Stimulated activated CD4-positive, alpha-beta T cell treated with anti-CD3 and anti-CD28 coated beads, Interleukin-15, amount 100 ng/mL, for 24 hours (primary cell): ENCODE measurements at regions not wholly inside any gene's neighbourhood (a gene's known extent, or its start where the extent isn't known, plus 50 kb on each side); places are given as distances from the start of the nearest gene placed in this dataset.

Source experiments
- DNase-seq: peaks from one replicate; pipeline ENCODE4 v3.0.0-alpha.2; 2020

- DNase-seq: no peak
Measured at GRCh38 chr1:4973341-4973740, 318.9 kb downstream of the AJAP1 start.

GRCh38 chr1:4972761-4973320, 318.4 kb downstream of the AJAP1 start:
- no peak for DNase-seq

GRCh38 chr1:4971666-4972065, 317.3 kb downstream of the AJAP1 start:
- no peak for DNase-seq

DNA sequence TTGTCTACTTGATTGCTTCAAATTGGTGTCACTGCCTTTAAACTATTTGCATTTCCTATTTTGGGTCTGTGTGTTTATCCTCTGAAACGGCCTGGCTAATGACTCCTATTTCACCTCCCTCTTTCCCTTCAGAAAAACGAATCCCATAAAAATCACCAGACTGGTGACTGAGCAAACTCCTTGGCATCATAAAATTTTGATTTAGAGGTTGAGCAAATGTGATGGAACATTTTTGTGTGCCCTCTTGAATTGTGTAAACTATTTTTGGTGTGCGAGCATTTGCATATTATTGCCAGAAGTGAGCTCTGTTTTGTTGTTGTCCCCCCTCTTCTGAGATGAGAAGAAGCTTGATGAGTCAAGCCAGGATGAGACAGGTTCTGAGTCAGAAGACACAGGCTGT, 316.1 kb downstream of the AJAP1 start:
- DNase-seq: no peak

DNA sequence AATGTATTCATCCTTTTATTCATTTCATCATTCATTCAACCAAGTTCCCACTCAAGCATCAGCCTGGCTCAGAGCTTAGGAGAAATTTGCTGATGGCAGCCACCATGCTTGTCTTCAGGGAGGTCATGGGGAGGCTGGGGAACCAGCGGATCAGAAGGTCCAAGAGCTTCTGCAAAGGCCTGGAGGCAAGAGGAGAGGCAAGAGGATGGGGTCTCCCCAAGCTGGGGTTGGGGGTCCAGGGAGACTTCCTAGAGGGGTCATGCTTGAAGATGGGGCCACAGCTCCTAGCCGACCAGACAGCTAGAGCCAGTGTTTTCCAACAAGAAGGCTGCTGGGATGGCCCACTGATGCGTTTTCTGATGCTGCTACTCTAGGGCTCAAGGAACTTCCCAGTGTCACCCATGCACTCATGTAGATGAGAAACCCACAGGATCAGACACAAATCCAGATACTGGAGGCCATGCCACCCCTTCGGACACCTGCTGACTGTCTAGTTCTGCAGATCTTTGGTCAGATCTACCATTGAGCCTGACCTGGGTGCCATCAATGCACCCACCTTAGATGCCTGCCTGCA, 315.2 kb downstream of the AJAP1 start:
- DNase-seq: no peak

GRCh38 chr1:4965346-4966075, 311.1 kb downstream of the AJAP1 start:
- DNase-seq: no peak

DNA sequence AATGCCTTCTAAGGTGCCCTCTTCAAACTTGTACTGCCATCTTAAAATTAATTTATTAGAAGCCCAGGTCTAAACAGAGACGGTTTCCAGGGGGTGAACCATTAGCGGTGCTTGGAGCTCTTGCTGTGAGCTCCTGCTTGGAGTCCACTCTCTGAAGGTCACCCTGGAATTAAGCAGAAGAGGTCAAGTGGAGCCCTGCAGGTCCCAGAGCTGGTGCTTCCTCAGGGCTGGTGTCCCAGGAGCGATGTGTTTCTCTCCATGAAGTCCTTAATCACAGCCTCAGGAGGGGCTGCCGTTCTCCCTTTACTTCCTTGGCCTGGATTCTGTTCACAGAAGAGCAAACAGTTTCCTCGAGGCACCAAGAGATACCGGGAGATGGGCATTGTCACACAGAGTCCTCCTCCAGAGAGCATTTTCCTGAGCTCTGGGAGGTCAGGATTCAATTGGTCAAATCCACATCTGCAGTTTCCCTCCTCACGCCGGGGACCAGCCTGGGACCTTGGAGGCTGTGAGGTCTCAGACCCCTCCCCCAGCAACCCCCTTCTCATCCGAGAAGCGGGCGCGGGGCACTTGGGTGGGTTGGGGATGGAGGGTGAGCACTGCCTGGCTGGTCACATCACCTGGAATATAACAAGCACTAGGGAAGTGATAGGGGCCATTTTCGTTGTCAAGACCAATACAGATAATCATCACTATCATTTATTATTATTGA, 310.4 kb downstream of the AJAP1 start:
- no peak for DNase-seq

DNA sequence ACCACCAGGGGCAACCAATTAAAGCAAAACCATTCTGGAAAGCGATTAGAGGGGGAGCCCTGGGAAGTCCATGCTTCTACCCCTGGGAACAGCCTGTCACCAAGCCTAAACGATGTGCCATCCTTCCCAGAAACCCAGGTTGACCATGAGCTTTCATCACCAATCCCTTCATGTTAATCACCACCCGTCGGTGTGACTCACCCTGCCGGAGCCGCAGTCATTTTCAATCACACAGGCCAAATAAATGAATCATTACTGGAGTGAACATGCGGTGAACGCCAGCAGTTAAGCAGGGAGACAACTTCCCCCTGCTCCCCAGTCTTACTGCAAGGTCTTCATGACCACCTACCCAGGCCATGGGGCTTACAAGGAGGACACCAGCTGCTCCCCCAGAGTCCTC, 308.8 kb downstream of the AJAP1 start:
- no peak for DNase-seq

DNA sequence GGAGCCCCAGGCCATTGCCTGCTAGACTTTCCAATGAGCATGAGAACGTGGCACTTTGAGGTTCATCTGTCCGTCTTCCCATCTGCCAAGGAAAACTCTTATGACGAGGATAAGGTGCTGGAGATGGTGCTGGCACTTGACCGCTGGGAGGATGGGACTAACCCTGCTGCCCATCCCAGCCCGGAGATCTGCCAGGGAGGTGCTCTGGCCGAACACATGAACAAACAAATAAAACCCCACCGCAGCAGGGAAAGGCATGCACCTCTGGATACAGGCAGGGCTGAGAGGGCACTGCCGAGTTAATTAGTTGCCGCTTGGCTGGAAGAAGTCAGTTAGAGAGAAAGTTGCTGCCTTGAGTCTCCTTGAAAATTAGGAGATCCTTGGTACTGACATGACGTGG, 308.4 kb downstream of the AJAP1 start:
- no peak for DNase-seq

- no peak for DNase-seq
Measured at GRCh38 chr1:4961935-4962645, 307.7 kb downstream of the AJAP1 start.

DNA sequence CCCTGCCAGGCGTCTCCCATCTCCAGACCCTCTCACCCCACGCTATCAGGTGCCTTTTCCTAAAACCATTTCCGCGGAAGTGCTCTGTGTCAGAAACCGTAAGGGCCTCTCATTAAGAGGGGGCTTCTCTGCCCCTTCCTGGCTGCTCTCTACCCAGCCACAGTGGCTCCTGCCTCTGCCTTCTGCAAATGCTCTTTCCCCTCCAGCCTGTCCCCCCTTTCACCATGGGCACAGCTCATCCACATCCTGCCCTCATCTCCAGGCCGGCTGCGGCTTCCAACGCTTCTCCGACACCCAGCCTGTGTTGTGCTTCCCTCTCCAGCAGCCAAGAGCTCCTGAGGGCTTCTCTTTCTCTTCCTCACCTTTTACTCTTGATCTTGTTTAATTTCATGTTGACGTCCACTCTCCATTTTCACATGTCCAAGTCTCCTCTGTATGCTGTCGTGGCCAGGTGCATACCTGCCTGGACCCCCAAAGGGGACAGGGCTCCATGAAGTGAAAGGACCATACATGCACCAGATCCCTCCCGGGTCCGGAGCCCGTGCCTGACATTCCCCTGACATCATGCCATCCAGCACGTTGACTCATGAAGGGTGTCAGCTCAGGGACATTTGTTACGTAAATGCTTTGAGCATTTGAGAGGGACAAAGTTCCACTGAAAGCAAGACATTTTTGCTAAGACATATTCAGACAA, 306.5 kb downstream of the AJAP1 start:
- no peak for DNase-seq

GRCh38 chr1:4960336-4960735, 305.9 kb downstream of the AJAP1 start:
- DNase-seq: no peak

DNA sequence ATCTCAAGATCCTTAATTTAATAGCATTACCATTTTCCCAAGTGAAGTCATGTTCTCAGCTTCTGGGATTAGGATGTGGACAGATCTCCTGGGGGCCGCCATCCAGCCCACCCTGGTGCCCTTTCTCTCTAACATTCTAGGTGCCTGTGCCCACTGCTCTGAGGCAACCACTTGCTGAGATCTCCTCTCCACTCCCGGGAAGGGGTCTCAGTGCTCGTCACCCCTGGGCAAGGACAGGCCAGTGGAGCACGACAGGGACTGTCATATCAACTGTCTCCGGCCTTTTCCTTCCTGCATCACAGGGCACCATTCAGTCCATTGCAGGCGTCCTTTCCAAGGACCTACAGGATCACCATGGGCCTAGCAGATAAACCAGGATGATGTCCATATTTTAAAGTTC, 304.8 kb downstream of the AJAP1 start:
- DNase-seq: no peak

GRCh38 chr1:4957027-4957426, 302.6 kb downstream of the AJAP1 start:
- DNase-seq: no peak

DNA sequence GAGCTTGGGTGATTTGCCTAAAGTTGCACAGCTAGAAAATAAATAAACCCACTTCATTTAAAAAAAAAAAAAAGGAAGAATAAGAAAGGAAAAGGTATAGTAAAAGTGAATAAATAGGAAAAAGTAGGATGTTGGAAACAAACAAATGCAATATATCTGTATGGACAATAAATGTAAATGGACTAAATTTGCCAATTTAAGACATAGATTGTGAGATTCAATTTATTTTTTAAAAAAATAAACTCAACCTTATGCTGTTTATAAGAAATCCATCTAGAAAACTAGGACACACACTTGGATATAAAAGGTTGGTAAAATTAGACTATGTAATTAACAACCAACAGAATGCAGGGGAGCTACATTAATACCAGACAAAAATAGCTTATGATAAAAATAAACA, 300.0 kb downstream of the AJAP1 start:
- DNase-seq: no peak

DNA sequence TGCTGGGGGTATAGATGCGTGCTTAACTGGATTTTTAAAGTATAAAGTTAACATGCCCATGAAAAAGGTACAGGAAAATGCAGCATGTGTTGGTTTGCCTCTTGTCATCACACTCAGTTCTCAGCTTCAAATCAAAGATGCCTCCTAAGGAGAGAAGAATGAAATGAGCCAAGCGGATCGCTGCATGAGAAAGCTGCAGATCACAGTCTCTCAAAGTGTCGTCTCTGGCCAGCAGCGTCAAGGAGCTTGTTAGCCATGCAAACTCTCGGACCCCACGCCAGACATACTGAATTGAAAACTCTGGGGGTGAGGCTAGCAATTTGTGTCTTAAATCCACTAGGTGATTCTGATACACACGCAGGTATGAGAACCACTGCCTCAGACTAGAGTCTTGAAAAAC, 297.2 kb downstream of the AJAP1 start:
- DNase-seq: no peak

- DNase-seq: no peak
Measured at GRCh38 chr1:4946343-4946742, 291.9 kb downstream of the AJAP1 start.

DNA sequence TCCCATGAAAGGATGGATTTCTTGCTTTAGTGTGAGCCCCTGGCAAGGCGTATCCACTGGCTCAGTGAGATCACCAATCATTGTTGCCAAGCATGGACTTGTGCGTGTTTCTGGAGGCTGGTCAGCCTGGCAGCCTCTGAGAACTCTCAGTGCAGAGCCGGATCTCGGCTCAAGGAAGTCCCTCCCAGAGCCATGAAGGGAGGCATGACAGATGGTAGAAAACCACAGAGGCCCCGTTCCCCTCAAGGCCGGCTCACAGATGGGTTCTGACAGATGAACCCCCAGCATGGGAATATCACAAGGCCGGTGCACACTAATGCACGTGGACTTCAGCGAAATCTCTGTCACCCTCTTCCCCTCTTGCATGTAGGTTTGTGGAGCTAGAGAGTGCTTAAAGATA, 290.5 kb downstream of the AJAP1 start:
- DNase-seq: no peak

DNA sequence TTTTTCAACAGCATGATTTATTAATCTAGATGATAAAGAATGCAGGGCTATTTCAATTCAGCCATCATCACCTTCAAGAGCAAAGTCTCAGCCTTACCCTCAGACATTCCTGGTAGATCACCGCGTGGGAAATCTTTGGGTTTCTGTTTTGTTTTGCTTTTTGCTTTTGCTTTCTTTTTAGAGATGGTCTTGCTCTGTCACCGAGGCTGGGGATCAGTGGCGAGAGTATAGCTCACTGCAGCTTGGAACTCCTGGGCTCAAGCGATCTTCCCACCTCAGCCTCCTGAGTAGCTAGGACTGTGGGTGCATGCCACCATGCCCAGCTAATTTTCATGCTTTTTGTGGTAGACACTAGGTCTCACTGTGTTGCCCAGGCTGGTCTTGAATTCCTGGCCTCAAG, 289.7 kb downstream of the AJAP1 start:
- no peak for DNase-seq

DNA sequence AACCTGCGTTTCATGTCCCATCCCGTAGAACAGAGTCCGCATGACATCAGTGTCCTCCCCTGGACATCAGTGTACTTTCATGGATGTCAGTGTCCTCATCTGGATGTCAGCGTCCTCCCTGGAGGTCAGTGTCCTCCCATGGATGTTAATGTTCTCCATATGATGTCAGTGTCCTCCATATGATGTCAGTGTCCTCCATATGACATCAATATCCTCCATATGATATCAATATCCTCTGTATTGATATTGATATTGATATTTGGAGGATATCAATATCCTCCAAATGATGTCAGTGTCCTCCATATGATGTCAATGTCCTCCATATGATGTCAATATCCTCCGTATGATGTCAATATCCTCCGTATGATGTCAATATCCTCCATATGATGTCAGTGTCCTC, 284.9 kb downstream of the AJAP1 start:
- no peak for DNase-seq

DNA sequence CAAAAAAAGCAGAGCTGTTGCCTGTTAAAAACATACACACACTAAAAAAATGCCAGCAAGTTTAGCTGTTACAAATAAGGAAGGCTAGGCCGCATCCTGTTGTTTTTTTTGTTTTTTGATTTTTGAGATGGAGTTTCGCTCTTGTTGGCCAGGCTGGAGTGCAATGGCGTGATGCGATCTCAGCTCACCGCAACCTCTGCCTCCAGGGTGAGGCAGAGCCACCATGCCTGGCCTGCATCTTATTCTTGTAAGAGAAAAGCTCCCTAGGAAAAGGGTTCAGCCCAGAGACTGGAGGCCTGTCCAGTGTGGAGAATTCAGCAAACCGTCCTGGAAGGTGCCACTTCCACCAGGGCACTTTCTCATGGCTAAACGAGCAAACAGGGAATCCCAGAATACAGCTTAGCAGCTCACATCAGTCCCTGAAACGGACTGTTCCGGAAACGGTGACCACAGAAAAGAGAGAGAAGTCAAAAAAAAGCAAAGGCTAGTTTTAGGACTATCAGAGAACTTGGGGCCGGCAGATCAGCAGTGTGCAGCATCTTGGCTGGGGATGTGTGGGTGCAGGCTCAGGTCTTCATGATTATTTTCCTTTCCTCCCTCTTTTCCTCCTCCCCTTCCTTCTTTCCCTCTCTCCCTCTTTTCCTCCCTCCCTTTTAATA, 283.6 kb downstream of the AJAP1 start:
- no peak for DNase-seq

GRCh38 chr1:4935807-4936206, 281.4 kb downstream of the AJAP1 start:
- DNase-seq: no peak
